Ishikawa (cell line): ENCODE measurements at regions not wholly inside any gene's neighbourhood (a gene's known extent, or its start where the extent isn't known, plus 50 kb on each side); places are given as distances from the start of the nearest gene placed in this dataset.

Experiments used
- CREB1 ChIP-seq: IDR thresholded peaks from 2 replicates; pipeline ENCODE4 v1.6.1; 2012; ENCODE audit warnings: low read depth
- EGR1 ChIP-seq: IDR thresholded peaks from 2 replicates; pipeline ENCODE4 v1.6.1; 2012
- EP300 ChIP-seq: IDR thresholded peaks from 2 replicates; pipeline ENCODE4 v1.6.1; 2012; ENCODE audit warnings: borderline replicate concordance
- MAX ChIP-seq: IDR thresholded peaks from 2 replicates; pipeline ENCODE4 v1.6.1; 2012
- NFIC ChIP-seq: IDR thresholded peaks from 2 replicates; pipeline ENCODE4 v1.6.1; 2012
- REST ChIP-seq: IDR thresholded peaks from 2 replicates; pipeline ENCODE4 v1.6.1; 2012; ENCODE audit warnings: low read depth, mild to moderate bottlenecking
- TAF1 ChIP-seq: IDR thresholded peaks from 2 replicates; pipeline ENCODE4 v1.6.1; 2012; ENCODE audit warnings: low read depth, mild to moderate bottlenecking
- TCF12 ChIP-seq: IDR thresholded peaks from 2 replicates; pipeline ENCODE4 v1.6.1; 2012; ENCODE audit warnings: low read depth

GRCh38 chr4:43959976-43960375 lies 488.6 kb downstream of the KCTD8 start:
- TF ChIP-seq NFIC (no peak), REST (no peak), EGR1 (no peak), TAF1 (no peak), TCF12 (no peak), CREB1 (no peak), EP300 (no peak), MAX (no peak)
